ENCODE measurements at regions not wholly inside any gene's neighbourhood (a gene's known extent, or its start where the extent isn't known, plus 50 kb on each side); places are given as distances from the start of the nearest gene placed in this dataset.
A peak's percentile ranks its signal among the peaks of the same experiment; 100 is the strongest.
"Not testable (repeated sequence)": the region's sequence is repeated elsewhere in the genome, so short reads cannot be mapped to it uniquely, and the experiment has no call there.

GRCh38 chr9:42850896-42851693 lies 667.6 kb downstream of the SPATA31A6 start:
- H3K27ac Mint-ChIP-seq, H3K9me3 Mint-ChIP-seq, H3K36me3 Mint-ChIP-seq, H3K27me3 Mint-ChIP-seq, H3K4me3 Mint-ChIP-seq, H3K4me1 Mint-ChIP-seq: not testable (repeated sequence)

GRCh38 chr9:42851701-42852100 lies 668.2 kb downstream of the SPATA31A6 start:
- not testable (repeated sequence) for H3K9me3 Mint-ChIP-seq, H3K36me3 Mint-ChIP-seq, H3K27ac Mint-ChIP-seq, H3K27me3 Mint-ChIP-seq, H3K4me1 Mint-ChIP-seq
- H3K4me3 Mint-ChIP-seq = peak overlapping the region in 1 of 4 donors; percentile 70

- H3K27me3 Mint-ChIP-seq, H3K9me3 Mint-ChIP-seq, H3K36me3 Mint-ChIP-seq, H3K4me1 Mint-ChIP-seq, H3K27ac Mint-ChIP-seq: not testable (repeated sequence)
- H3K4me3 Mint-ChIP-seq = peak overlapping the region in 1 of 4 donors; percentile 85
Observed at GRCh38 chr9:42852133-42852930, 668.9 kb downstream of the SPATA31A6 start.

GRCh38 chr9:42860133-42860532 lies 676.7 kb downstream of the SPATA31A6 start:
- H3K4me1 Mint-ChIP-seq, H3K27me3 Mint-ChIP-seq, H3K9me3 Mint-ChIP-seq, H3K27ac Mint-ChIP-seq, H3K36me3 Mint-ChIP-seq, H3K4me3 Mint-ChIP-seq: not testable (repeated sequence)

- not testable (repeated sequence) for H3K4me3 Mint-ChIP-seq, H3K36me3 Mint-ChIP-seq, H3K27ac Mint-ChIP-seq, H3K27me3 Mint-ChIP-seq, H3K9me3 Mint-ChIP-seq, H3K4me1 Mint-ChIP-seq
Observed at GRCh38 chr9:42862465-42862864, 679.0 kb downstream of the SPATA31A6 start.

Data from IgD-negative memory B cell (primary cell).